ENCODE measurements at regions not wholly inside any gene's neighbourhood (a gene's known extent, or its start where the extent isn't known, plus 50 kb on each side); places are given as distances from the start of the nearest gene placed in this dataset.

DNA sequence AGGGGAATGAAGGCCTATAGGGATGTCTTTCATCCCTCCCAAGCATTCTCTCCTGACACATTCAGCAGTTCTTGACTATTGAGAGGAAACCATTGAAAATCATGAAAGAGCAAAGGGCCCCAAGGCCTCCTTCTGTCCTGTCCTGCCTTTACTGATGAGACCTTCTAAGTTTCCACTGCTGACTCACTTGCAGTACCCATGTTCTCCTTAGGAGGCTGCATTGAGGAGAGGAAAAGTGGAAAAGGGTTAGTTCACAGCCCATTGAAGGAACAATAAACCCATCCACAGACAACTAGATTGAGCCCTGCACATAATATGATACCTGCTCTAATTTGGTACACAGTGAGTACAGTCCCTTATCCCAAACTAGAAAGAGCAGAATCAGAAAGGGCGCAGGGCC is 115.1 kb upstream of the PNPLA4 start:
- TF ChIP-seq GATA3 (IDR thresholded peaks at IDR 0.05; ENCODE audit: low read depth, low read length), result no peak
- no peak for TF ChIP-seq GATA2 (IDR thresholded peaks at IDR 0.05; ENCODE audit: low read depth, low read length)

DNA sequence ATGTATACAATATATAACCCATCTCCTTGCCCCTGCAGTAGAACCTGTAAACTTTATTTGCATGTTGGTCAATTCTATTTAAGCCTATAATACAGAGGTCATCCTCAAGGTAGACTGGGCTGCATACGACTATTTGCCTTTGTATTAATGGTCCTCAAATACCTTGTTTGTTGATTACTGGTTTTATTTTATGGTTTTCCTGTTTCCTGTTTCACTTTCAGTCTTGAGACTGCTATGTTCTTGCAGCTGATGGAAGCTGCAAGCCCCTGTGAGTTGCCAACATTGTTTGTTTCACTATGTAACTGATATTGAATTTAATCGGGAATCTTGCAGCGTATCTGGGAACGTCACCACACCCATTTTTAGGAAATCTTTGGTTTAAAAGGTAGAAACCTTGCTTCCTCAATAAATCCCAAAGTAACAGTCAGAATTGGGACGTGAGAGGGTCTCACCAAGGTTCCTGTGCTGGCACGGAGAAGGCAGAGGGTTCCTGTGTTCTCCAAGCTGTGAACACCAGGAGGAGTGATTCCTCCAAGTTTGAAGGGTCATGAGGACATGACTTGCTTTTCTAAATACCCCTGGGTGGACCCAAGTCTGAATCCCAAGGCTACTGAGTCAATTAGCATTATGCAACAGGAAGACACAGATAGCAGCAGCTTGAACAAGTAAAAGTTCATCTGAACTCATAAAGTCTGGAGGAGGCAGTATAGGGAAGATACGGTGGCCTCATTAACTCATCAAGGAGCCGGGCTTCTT is 110.6 kb upstream of the PNPLA4 start:
- TF ChIP-seq GATA3 (IDR thresholded peaks at IDR 0.05; ENCODE audit: low read depth, low read length) (no peak), GATA2 (IDR thresholded peaks at IDR 0.05; ENCODE audit: low read depth, low read length) (no peak)

DNA sequence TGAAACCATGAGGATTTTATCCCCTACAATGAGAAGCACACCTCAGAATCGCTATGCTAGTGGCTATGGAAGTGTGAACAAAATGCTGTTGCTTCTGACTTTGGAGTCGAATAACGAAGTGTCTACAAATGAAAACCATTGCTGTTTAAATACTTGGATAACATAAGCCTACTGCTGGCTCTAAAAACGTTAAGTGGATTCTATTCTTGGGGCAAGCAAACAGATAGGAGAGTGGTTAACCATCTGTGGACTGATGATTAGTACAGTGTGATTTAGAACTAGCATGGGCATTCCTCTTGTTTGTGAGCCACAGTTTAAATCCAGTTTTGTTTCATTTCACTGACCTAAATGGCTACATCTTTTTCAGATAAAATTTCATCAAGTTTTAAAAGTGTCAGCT is 109.7 kb upstream of the PNPLA4 start:
- TF ChIP-seq GATA2 (IDR thresholded peaks at IDR 0.05; ENCODE audit: low read depth, low read length) (no peak), GATA3 (IDR thresholded peaks at IDR 0.05; ENCODE audit: low read depth, low read length) (no peak)

DNA sequence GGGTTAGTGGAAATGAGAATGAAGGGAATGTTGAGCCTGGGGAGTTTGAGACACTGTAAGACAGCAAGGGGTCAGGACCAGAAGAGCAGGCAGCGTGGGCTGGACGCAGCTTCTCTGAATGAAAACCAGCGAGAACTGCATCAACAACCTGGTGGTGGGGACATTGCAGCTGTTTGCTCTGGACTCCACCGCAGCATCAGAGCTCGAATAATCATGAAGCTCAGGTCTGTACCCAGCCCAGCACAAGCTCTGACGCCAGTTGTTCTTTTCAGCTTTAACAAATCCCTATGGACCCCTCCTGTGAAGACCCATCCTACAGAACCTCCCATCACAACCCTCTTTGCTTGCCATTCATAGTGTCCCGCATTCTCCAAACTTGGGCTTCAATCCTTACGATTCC is 106.8 kb upstream of the PNPLA4 start:
- TF ChIP-seq GATA2 (IDR thresholded peaks at IDR 0.05; ENCODE audit: low read depth, low read length), result no peak
- no peak for TF ChIP-seq GATA3 (IDR thresholded peaks at IDR 0.05; ENCODE audit: low read depth, low read length)

DNA sequence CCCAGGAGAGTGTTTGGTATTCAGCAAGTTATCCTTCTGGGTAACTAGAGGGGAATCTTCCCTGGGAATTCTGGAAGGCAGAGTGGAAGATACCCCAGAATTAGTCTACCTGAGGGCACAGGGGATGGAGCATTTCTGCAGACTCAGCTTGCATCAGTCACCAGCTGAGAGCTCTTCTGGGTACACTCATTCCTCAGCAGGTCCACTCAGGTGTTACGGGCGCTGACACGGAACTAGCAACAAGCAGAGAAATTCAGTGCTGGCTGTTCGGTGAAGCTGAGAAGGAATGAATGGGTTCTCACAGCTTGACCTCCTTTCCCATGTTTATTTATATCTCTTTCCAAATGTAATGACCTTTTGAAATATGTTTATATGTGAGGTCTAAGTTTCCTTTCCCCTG is 106.0 kb upstream of the PNPLA4 start:
- TF ChIP-seq GATA2 (IDR thresholded peaks at IDR 0.05; ENCODE audit: low read depth, low read length), result no peak
- TF ChIP-seq GATA3 (IDR thresholded peaks at IDR 0.05; ENCODE audit: low read depth, low read length), result no peak

DNA sequence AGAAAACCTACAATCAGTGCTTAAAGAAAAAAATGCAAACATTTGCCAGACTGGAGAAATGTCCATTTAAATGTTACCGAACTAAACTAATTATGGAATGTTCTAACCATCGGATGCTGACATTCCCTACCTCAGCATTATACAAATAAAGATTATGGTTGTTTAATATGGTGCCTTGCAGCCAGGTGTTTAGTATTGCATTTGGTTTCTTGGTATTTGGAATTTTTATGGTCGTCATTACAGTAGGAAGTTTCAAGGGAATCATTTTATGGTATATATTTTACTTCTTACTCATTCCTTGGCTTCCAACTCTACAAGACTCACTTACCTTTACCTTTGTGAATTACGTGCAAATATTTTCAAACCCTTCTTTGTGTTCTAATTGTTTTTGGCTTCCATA is 103.1 kb upstream of the PNPLA4 start:
- TF ChIP-seq GATA3 (IDR thresholded peaks at IDR 0.05; ENCODE audit: low read depth, low read length) (no peak), GATA2 (IDR thresholded peaks at IDR 0.05; ENCODE audit: low read depth, low read length) (no peak)

DNA sequence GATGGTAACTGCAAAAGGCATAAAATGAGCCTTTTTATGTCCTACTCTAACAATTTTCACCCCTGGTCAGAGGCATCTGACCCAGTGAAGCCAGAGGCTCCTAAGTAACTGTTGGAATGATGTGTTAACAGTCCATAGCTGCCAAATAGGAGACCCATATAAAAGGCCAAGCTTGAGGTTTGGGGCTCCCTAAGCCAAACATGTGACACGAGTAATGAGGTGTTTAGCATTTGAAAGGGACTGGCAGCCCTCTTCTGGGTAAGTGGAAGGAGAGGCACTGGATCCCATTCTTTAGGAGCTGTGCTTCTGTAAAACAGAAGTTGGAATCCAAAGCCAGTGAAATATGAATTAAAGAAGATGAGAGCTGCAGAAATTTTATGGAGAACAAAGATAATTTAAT is 100.6 kb upstream of the PNPLA4 start:
- TF ChIP-seq GATA3 (IDR thresholded peaks at IDR 0.05; ENCODE audit: low read depth, low read length) (no peak), GATA2 (IDR thresholded peaks at IDR 0.05; ENCODE audit: low read depth, low read length) (no peak)

DNA sequence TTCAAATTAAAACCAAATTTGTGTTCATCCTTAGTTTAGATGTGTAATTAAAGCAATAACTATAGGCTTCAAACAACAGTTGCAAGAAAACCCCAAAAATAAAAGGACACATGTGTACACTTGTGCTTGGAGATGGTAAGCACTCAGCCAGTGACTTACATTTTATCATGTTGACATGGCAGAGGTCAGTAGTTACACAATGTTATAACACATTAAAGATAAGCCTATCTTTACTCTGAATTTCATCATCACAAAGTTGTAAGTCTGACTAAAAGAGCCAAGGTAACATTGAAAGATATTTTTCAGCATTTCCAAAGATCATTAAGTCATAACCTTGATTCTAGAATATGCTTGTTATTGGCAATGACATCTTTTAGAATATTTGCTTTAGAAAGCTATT is 98.5 kb upstream of the PNPLA4 start:
- no peak for TF ChIP-seq GATA3 (IDR thresholded peaks at IDR 0.05; ENCODE audit: low read depth, low read length)
- TF ChIP-seq GATA2 (IDR thresholded peaks at IDR 0.05; ENCODE audit: low read depth, low read length), result no peak

DNA sequence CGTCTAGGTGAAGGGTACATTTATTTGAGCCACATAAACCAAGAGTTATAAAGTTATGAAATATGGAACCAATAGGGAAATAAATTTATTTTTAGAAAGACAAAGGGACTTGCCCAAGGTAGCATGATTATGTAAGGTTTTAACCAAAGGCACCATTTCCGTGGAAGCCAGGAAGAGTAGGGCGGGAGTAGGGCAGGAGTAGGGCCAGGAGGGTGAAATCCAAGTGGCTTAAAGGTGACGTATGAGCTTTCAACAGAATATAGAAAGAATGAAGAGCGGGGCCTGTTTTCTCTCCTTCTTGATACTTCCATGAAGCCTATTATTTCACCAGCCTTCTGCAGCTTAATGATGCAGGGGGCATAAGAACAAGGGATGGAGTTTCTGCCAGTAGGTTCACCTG is 91.7 kb upstream of the PNPLA4 start:
- TF ChIP-seq GATA3 (IDR thresholded peaks at IDR 0.05; ENCODE audit: low read depth, low read length) (no peak), GATA2 (IDR thresholded peaks at IDR 0.05; ENCODE audit: low read depth, low read length) (no peak)

DNA sequence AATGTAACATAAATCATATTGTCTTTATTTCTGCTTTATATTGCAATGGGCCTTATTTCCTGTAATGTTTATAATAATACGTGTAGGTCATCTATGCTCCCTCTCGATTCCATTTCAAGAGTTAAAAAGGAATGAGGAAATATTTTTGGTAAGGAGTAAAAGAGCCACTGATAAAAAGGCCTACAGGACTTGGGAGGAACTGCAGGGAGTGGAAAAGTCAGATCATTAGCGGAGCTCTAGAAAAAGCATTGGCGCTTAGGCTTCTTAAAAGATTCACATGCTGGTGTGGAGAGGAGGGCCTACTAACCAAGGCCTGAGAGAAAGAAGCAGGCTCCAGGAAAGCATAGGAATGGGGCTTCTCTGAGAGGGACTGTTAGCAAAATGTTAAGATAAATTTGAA is 82.9 kb upstream of the PNPLA4 start:
- no peak for TF ChIP-seq GATA3 (IDR thresholded peaks at IDR 0.05; ENCODE audit: low read depth, low read length)
- TF ChIP-seq GATA2 (IDR thresholded peaks at IDR 0.05; ENCODE audit: low read depth, low read length), result no peak

DNA sequence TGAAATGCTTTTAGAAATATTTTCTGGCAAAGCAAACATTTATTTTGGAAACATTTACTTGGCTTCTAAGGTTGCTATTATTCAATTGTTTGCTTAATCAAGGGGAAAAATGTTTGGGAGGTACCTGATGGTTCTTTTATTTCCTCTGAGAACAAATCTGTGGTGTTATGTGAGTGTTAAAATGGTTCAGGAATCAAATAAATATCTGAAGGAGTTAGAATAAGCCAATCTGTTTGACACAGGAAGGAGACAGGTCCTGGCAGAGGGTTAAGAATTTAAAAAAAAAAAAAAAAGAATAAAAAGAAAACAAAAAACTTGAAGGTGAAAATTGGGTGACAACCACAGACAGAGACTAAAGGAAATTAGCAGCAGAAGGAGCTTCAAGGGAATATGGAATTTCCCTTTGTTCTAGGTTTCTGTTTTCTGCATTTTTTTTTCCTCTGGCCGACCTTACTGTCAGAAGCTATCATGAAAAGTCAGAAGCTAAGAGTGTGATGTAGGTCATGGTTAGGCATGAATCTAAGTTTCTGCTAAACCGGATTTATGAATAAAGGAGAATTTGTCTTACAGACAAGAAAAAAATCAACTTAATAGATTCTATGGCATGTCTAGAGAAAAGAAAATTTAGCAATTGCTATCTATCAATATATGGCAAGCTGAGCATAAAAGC is 78.6 kb upstream of the PNPLA4 start:
- no peak for TF ChIP-seq GATA2 (IDR thresholded peaks at IDR 0.05; ENCODE audit: low read depth, low read length)
- no peak for TF ChIP-seq GATA3 (IDR thresholded peaks at IDR 0.05; ENCODE audit: low read depth, low read length)

DNA sequence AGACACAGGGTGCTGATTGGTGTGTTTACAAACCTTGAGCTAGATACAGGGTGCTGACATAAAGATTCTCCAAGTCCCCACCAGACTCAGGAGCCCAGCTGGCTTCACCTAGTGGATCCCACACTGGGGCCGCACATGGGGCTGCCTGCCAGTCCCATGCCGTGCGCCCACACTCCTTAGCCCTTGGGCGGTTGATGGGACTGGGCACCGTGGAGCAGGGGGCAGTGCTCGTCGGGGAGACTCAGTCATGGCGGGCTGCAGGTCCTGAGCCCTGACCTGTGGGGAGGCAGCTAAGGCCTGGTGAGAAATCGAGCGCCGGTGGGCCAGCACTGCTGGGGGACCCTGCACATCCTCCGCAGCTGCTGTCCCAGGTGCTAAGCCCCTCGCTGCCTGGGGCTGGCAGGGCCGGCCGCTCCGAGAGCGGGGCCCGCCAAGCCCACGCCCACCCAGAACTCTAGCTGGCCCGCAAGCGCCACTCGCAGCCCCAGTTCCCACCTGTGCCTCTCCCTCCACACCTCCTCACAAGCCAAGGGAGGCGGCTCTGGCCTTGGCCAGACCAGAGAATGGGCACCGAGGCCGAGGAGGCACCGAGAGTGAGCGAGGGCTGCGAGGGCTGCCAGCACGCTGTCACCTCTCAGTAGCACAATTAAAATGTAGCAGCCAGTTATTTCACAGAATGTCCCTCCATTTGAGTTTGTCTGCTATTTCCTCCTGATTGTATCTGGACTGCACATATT is 76.1 kb upstream of the PNPLA4 start:
- TF ChIP-seq GATA2 (IDR thresholded peaks at IDR 0.05; ENCODE audit: low read depth, low read length), result no peak
- no peak for TF ChIP-seq GATA3 (IDR thresholded peaks at IDR 0.05; ENCODE audit: low read depth, low read length)

DNA sequence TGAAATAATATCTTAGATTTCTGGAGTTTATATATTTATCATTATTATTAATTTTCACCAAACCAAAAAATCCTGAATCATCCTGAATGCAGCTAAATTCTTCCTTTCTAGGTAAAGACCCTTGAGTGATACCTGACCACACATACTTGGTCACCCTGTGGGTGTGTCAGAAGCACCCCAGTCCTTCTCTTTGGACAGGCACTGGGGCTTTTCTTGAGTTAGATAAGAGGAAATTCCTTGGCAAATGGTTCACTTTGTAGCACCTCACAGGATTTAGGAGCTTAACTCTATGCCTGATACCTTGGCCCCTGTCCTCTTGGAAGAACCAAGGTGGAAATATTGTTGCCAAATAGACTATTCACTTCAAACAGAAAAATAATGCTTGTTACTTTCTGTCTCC is 69.6 kb upstream of the PNPLA4 start:
- TF ChIP-seq GATA3 (IDR thresholded peaks at IDR 0.05; ENCODE audit: low read depth, low read length), result no peak
- TF ChIP-seq GATA2 (IDR thresholded peaks at IDR 0.05; ENCODE audit: low read depth, low read length), result no peak

DNA sequence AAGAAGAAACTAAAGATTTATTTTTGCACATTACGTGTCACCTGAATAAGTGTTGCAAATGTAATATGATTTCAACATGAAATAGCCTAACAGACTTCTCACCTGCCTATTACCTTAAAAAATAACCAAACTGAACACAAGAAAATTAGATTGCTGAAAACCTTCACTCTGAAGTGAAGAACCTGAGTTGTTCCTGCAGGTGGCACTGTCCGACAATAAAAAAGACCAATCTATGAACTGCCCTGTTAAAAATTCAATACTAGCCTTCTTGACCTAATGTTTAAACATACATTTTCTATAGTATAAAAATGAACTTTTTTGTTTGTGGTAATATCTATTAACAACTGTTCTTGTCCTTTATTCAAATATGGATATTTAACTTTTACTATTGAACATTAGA is 69.2 kb upstream of the PNPLA4 start:
- TF ChIP-seq GATA2 (IDR thresholded peaks at IDR 0.05; ENCODE audit: low read depth, low read length) (no peak), GATA3 (IDR thresholded peaks at IDR 0.05; ENCODE audit: low read depth, low read length) (no peak)

DNA sequence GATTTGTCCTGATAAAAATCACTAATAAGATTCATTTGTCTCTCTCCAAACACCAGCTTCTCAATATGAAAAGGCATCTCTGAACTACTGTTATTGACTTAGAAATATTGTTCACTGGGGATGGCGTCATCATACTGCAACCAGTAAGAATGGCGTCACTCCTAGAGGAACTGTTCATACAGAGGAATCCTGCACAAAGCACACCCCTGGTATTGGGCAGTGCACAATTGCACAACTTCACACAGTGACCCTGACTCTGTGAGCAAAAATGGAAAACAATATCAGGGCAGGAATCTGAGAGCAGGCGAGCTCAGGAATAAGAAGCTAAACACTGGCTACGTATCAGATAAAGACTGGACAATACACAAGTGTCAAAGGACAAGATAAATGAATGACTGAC is 66.7 kb upstream of the PNPLA4 start:
- TF ChIP-seq GATA2 (IDR thresholded peaks at IDR 0.05; ENCODE audit: low read depth, low read length), result no peak
- TF ChIP-seq GATA3 (IDR thresholded peaks at IDR 0.05; ENCODE audit: low read depth, low read length), result no peak
